PC-3 (cell line): ENCODE measurements at regions not wholly inside any gene's neighbourhood (a gene's known extent, or its start where the extent isn't known, plus 50 kb on each side); places are given as distances from the start of the nearest gene placed in this dataset.

Experiments
- ATAC-seq: fragments of 200-7000 bp; cut with Tn5 transposase; 2 replicates; pipeline ENCODE4 v1.9.1; 2020; ENCODE audit warnings: mild to moderate bottlenecking, moderate library complexity
- BruUV-seq: library from RNA; stranded (reverse); fragments of 400-500 nt; replicated peaks from 2 replicates; lab custom pipeline; 2021; lab: Mats Ljungman, UMichigan
- CTCF ChIA-PET: fragments of 300-600 bp; sonication (Branson Sonifier 250); formaldehyde crosslinking; loops from one replicate; lab custom pipeline; 2022; ENCODE audit warnings: antibody characterized with exemption; lab: Charles Lee
- POLR2A ChIA-PET: fragments of 300-600 bp; sonication (Branson Sonifier 250); formaldehyde crosslinking; loops from one replicate; lab custom pipeline; 2022; ENCODE audit warnings: antibody characterized with exemption; ENCODE audit not compliant: unreplicated experiment; lab: Charles Lee
- DNase-seq: peaks from one replicate; pipeline ENCODE4 v3.0.0-alpha.2; 2015
- H2AFZ ChIP-seq: fragments of 300-600 bp; sonication (generic); 2 replicates; pipeline ENCODE4 v1.6.0; 2016; ENCODE audit warnings: antibody characterized with exemption, low read length
- H3F3A ChIP-seq: fragments of 300-600 bp; sonication (generic); one replicate; pipeline ENCODE4 v1.6.0; 2017; ENCODE audit warnings: antibody characterized with exemption, low read length, control low read depth, mild to moderate bottlenecking; ENCODE audit not compliant: unreplicated experiment
- H3K27ac ChIP-seq: fragments of 300-600 bp; sonication (generic); 2 replicates; pipeline ENCODE4 v1.5.1; 2016; ENCODE audit warnings: mild to moderate bottlenecking, low read length
- H3K27me3 ChIP-seq: fragments of 300-600 bp; sonication (generic); 2 replicates; pipeline ENCODE4 v1.6.1; 2016; ENCODE audit warnings: low read length, mixed read lengths
- H3K36me3 ChIP-seq: fragments of 300-600 bp; sonication (generic); 2 replicates; pipeline ENCODE4 v1.6.1; 2016; ENCODE audit warnings: low read depth, mixed run types, low read length, mixed read lengths
- H3K4me1 ChIP-seq: fragments of 300-600 bp; sonication (generic); 2 replicates; pipeline ENCODE4 v1.5.1; 2016; ENCODE audit warnings: low read length; ENCODE audit not compliant: insufficient read depth
- H3K4me2 ChIP-seq: fragments of 300-600 bp; sonication (generic); 2 replicates; pipeline ENCODE4 v1.6.0; 2016; ENCODE audit warnings: low read length
- H3K4me3 ChIP-seq: fragments of 300-600 bp; sonication (generic); 2 replicates; pipeline ENCODE4 v1.5.1; 2016; ENCODE audit warnings: mild to moderate bottlenecking, low read length, mixed read lengths
- H3K79me2 ChIP-seq: fragments of 300-600 bp; sonication (generic); 2 replicates; pipeline ENCODE4 v1.6.1; 2017; ENCODE audit warnings: low read length, mixed read lengths
- H3K9ac ChIP-seq: fragments of 300-600 bp; sonication (generic); 2 replicates; pipeline ENCODE4 v1.6.0; 2016; ENCODE audit warnings: mild to moderate bottlenecking, low read length
- H3K9me2 ChIP-seq: fragments of 300-600 bp; sonication (generic); replicated peaks from 2 replicates; pipeline ENCODE4 v1.6.1; 2016; ENCODE audit warnings: mixed run types, low read length, mixed read lengths
- H3K9me3 ChIP-seq: fragments of 300-600 bp; sonication (generic); 2 replicates; pipeline ENCODE4 v1.6.1; 2016; ENCODE audit warnings: low read length, mixed read lengths
- H4K20me1 ChIP-seq: fragments of 300-600 bp; sonication (generic); 2 replicates; pipeline ENCODE4 v1.6.1; 2016; ENCODE audit warnings: low read length, mixed read lengths
- CTCF ChIP-seq: fragments of 300-600 bp; sonication (generic); conservative IDR thresholded peaks from 2 replicates; pipeline ENCODE4 v1.5.1; 2017; ENCODE audit warnings: antibody characterized with exemption, low read depth, mild to moderate bottlenecking, low read length
- EZH2 ChIP-seq: fragments of 300-600 bp; sonication (generic); IDR thresholded peaks from one replicate; pipeline ENCODE4 v1.6.1; 2017; ENCODE audit warnings: antibody characterized with exemption, mild to moderate bottlenecking, low read length; ENCODE audit not compliant: unreplicated experiment
- EZH2phosphoT487 ChIP-seq: fragments of 300-600 bp; sonication (generic); IDR thresholded peaks from 2 replicates; pipeline ENCODE4 v1.6.1; 2018; ENCODE audit warnings: mild to moderate bottlenecking, antibody characterized with exemption, low read length, borderline replicate concordance
- intact Hi-C: fragments of 100-400 bp; cut with micrococcal nuclease; formaldehyde crosslinking; loops from 2 replicates; pipeline ENCODE4 v1.9.0; 2023

GRCh38 chr17:6893382-6894205 lies 62.1 kb upstream of the TEKT1 start:
- H3K4me1 ChIP-seq: no peaks in the 10 kb centered on the region
- intact Hi-C loops: no loop called here
- no peak overlapping the region for H2AFZ ChIP-seq
- POLR2A ChIA-PET: no interaction called here
- no TSS peak for BruUV-seq
- peaks cover 36% of the 10 kb centered on the region for H3K79me2 ChIP-seq
- no peak overlapping the region for H3K4me2 ChIP-seq
- H3K9me2 ChIP-seq: no peaks in the 10 kb centered on the region
- H3K36me3 ChIP-seq: peaks cover 23% of the 10 kb centered on the region
- TF ChIP-seq EZH2phosphoT487: no peak
- TF ChIP-seq CTCF: no peak
- TF ChIP-seq EZH2: no peak
- H3K9me3 ChIP-seq: no peaks in the 10 kb centered on the region
- H4K20me1 ChIP-seq: no peaks in the 10 kb centered on the region
- no peaks in the 10 kb centered on the region for H3K27me3 ChIP-seq
- no peak overlapping the region for H3K9ac ChIP-seq
- H3K27ac ChIP-seq: no peak overlapping the region
- no peaks in the 10 kb centered on the region for H3F3A ChIP-seq
- ATAC-seq (no peak), DNase-seq (no peak)
- CTCF ChIA-PET: no interaction called here
- no peak overlapping the region for H3K4me3 ChIP-seq

GRCh38 chr17:6894206-6894528 lies 62.6 kb upstream of the TEKT1 start:
- ChIA-PET POLR2A (no interaction called here), CTCF (no interaction called here)
- H3K9me3 ChIP-seq: no peaks in the 10 kb centered on the region
- peaks cover 23% of the 10 kb centered on the region for H3K36me3 ChIP-seq
- H3K4me3 ChIP-seq: no peak overlapping the region
- no peak for DNase-seq
- H3K27me3 ChIP-seq: no peaks in the 10 kb centered on the region
- no peak overlapping the region for H3K27ac ChIP-seq
- H3K4me2 ChIP-seq: no peak overlapping the region
- H3K9ac ChIP-seq: no peak overlapping the region
- H3K4me1 ChIP-seq: no peaks in the 10 kb centered on the region
- H3K79me2 ChIP-seq: peaks cover 30% of the 10 kb centered on the region
- no TSS peak for BruUV-seq
- intact Hi-C loops: no loop called here
- H2AFZ ChIP-seq: no peak overlapping the region
- H4K20me1 ChIP-seq: no peaks in the 10 kb centered on the region
- no peaks in the 10 kb centered on the region for H3K9me2 ChIP-seq
- H3F3A ChIP-seq: no peaks in the 10 kb centered on the region
- ATAC-seq: no peak
- TF ChIP-seq CTCF (peak; percentile 53), EZH2 (no peak)

GRCh38 chr17:6901086-6901485 lies 69.6 kb upstream of the TEKT1 start:
- Histone ChIP-seq H4K20me1 (no peaks in the 10 kb centered on the region), H3K4me2 (no peak overlapping the region), H3K9ac (no peak overlapping the region), H3K27me3 (no peaks in the 10 kb centered on the region), H3K9me2 (no peaks in the 10 kb centered on the region), H3K4me3 (no peak overlapping the region), H3K79me2 (no peaks in the 10 kb centered on the region), H3K36me3 (peaks cover 16% of the 10 kb centered on the region), H3F3A (no peaks in the 10 kb centered on the region), H3K9me3 (no peaks in the 10 kb centered on the region), H3K4me1 (no peaks in the 10 kb centered on the region), H3K27ac (no peak overlapping the region), H2AFZ (no peak overlapping the region)
- intact Hi-C loops: no loop called here
- POLR2A ChIA-PET: no interaction called here
- CTCF ChIA-PET: no interaction called here
- BruUV-seq: no TSS peak
- ATAC-seq: no peak
- no peak for DNase-seq
- no peak for TF ChIP-seq EZH2
